ENCODE measurements at regions not wholly inside any gene's neighbourhood (a gene's known extent, or its start where the extent isn't known, plus 50 kb on each side); places are given as distances from the start of the nearest gene placed in this dataset.
"Not testable (repeated sequence)": the region's sequence is repeated elsewhere in the genome, so short reads cannot be mapped to it uniquely, and the experiment has no call there.

GRCh38 chr4:31022702-31023101 lies 302.5 kb downstream of the PCDH7 start:
- no peak for DNase-seq

DNA sequence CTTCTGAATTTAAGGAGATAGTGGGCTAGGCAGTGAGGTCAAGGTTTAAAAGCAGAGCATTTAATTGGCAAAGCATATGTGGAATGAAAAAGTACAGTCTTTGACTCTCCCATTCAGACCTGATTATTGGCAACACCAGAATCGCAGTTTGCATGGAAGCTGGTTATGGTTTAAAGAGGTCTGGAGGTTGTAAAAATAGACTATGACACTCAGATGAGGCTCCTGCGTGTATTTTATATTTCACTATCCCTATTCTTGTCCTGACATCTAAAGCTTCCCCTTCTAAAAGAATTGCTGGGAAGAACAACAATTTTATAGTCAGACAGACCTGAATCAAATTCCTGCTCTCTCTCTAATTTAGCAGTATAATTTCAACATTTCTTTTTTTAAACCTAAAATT lies 302.9 kb downstream of the PCDH7 start:
- DNase-seq = no peak

DNA sequence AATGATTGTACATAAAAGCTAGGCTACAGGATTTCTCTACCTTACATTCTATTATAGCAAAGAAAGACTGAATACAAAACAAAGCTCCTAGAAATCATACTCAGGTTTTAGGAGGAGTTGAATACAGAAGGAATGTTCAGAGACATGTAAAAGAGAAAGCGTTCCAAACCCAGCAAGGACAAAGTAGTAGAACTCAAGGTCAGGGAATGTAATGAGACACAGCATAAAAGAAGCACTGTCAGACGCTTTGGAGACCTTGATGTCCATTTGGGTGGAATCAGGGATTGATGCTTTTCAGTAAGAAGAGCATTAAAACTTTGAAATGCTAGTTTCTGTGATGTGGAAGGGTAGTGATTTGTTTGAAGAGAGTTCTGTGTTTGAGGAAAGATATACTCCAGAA lies 303.6 kb downstream of the PCDH7 start:
- DNase-seq = no peak

GRCh38 chr4:31024781-31025180 lies 304.6 kb downstream of the PCDH7 start:
- DNase-seq = not testable (repeated sequence)

DNA sequence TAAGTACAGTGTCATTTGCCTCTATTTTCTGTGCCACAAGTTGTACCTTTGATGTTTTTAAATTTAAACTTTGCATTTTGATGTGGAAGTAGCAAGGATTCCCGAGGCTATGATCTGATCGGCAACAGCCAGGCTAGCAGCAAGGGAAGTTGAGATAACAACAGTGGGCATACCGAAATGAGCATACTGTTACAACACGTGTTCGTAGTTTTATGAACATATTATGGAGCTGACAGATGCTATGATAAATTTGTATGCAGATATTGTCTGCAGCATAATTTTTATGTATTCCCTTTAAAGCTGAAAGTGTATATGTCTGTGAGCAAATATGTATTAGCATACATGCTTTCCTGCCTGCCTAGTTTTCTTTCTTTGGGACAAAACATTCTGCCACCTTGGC lies 306.1 kb downstream of the PCDH7 start:
- no peak for DNase-seq

- no peak for DNase-seq
These were observed 314.4 kb downstream of the PCDH7 start for GRCh38 chr4:31034550-31034949.

DNA sequence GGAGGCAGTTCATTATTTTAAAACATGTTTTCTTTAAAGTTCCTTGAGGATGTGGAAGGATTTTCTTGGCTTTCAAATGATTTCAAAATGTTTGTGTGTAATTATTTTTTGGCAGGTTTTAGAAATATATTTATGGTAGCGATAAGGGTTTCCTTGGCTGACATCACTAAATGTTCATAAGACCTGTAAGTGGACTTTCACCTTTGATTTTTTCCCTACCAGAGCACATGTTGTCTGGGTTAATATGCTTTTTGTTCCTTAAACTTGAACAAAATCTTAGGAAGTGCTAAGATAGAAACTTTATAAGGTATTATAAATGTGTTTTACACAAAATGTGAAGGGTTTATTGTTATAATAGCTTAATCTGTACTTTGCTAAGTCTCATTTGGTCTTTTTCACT lies 315.6 kb downstream of the PCDH7 start:
- no peak for DNase-seq

GRCh38 chr4:31037703-31038102 lies 317.5 kb downstream of the PCDH7 start:
- DNase-seq = no peak

GRCh38 chr4:31039382-31039781 lies 319.2 kb downstream of the PCDH7 start:
- no peak for DNase-seq

DNA sequence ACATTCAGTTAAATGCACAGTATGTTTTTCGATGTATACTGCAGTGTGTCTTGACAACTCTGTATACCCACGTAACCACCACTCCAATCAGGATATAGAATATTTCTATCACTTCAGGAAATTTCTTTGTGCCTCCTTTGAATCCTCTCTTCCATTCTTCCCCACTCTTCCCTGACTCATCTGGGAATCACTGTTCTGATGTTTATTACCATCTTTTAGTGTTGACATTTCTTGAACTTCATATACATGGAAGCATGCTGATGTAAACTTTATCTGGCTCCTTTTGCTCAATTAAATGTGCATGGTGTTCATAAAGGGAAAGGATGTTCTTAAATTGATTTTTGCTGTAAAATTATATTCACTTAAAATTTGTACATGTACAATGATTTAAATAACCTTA lies 319.9 kb downstream of the PCDH7 start:
- DNase-seq = no peak

DNA sequence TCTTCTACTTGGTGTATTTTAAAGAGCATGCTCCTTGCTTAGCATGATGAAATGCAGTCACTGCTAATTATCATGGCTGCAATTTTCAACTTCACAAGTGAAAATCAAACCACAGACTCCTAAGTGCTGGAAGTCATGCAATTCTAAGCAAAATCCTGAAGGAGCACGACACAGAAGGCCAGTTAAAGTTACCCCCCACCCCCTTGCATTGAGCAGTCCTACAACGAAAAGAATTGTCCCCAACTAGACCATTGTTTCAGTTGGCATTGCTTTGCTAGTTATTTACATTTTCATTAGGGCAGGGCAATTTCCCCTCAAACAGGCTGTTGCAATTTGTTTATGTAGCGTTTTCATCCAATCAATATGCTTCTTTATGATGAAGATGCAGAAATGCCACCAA lies 321.2 kb downstream of the PCDH7 start:
- DNase-seq = no peak

DNA sequence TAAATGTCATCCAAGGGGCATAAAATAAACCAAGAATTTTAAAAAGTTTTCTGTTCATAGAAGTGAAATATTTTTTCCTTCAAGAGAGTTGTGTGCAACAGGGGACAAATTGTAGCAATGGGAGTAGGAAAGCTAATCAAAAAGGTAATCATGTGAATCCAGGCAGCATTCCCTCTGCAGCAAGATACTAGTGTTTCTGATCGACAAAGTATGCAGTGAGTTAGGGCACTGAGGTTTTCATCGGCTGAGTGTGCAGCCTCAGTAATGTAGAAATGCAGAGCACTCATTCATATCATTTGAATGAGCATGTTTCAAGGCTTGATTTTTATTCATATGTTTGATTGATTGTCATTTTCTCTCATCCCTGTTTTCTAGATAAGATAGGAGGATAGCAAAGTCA lies 321.7 kb downstream of the PCDH7 start:
- no peak for DNase-seq

- DNase-seq = no peak
These were observed 323.4 kb downstream of the PCDH7 start for GRCh38 chr4:31043382-31044062.

DNA sequence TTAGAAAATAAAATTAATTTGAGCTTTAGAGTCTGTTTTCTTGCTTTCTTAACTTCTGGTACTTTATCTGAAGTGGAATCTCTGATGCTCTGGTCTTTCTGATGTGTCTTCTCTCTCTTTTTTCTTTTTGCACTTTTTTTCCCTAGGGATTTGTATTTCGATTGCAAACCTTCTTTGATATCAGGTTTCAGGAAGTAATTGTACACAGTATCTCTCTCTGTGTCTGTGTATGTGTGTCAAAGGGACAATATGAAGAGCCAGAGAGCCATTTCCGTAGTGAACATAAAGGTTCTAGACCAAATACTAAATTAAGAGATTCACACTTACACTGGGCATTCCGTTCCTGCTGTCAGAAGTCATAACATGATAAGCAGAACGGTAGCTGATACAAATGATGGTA lies 325.0 kb downstream of the PCDH7 start:
- DNase-seq = no peak

- no peak for DNase-seq
These were observed 325.7 kb downstream of the PCDH7 start for GRCh38 chr4:31045724-31046318.

GRCh38 chr4:31051151-31051550 lies 331.0 kb downstream of the PCDH7 start:
- no peak for DNase-seq

DNA sequence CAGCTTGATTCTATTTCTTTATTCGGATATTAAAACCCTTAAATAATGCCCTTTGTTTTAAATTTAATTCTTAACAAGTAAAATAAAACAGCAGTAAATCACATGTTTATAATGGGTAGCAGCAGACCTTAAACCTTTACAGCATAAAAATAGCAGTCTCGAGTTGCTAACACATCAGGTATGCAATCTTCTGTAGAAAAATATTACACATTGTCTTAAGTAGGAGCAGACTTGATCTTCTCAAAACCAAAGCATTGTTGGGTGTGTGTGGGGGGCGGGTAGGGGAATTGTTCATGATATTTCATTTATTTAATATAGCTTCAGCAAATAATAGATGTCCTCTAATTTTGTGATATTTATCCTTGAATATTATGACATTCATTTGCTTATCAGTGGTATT lies 331.4 kb downstream of the PCDH7 start:
- DNase-seq = no peak

DNA sequence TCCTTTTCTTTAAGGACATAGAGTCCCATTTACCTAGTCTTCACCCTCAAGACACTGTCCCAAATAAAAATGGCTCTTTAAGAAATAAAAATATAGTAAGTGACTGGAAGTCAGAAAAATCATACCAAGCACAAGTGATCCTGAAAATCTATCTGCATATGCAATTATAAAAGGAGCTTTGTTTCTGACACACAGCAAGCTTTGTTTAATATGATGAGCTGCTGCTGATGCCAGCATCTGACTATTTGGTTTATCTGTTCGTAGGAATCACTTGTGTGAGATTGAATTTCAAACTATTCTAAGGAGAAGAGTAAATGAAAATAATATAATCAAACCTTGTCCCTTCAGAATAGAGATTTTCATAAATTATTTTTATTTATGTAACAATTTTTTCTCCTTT lies 332.4 kb downstream of the PCDH7 start:
- DNase-seq = no peak

DNA sequence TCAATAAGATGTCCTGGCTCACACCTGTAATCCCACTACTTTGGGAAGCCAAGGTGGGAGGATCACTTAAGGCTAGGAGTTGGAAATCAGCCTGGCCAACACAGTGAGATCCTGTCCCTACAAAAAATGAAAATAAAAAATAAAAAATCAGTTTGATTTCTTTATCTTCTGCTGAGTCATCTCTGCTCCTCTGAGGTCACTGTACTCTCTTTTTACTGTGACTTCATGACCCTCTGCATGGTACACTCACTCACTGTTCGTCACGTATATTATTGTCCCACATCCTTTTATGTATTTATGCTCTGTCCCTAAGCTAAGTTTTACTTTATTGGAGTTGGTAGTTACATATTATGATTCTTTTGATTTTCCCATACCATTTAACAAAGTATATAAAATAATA lies 333.3 kb downstream of the PCDH7 start:
- no peak for DNase-seq

GRCh38 chr4:31054295-31054694 lies 334.1 kb downstream of the PCDH7 start:
- DNase-seq = no peak

GRCh38 chr4:31058656-31059055 lies 338.5 kb downstream of the PCDH7 start:
- no peak for DNase-seq

GRCh38 chr4:31059753-31060522 lies 339.8 kb downstream of the PCDH7 start:
- no peak for DNase-seq

- no peak for DNase-seq
These were observed 344.9 kb downstream of the PCDH7 start for GRCh38 chr4:31065086-31065485.

Data from NK-92 treated with Interleukin-12 subunit alpha and Interleukin-12 subunit beta, amount 100 ng/mL, for 24 hours (cell line).